Spleen (tissue), 11 donors: ENCODE measurements at regions not wholly inside any gene's neighbourhood (a gene's known extent, or its start where the extent isn't known, plus 50 kb on each side); places are given as distances from the start of the nearest gene placed in this dataset.

Experiments
- DNase-seq: peaks from one replicate; pipeline ENCODE4 v3.0.0-alpha.2; 2020
- H3K27ac ChIP-seq, 8 donors: fragments of 200-600 bp; sonication (generic) in 7 of 8; 1 replicate in 4 of 8; 2 replicates in 4 of 8; pipeline versions ENCODE4 v1.5.0 to v1.8.0; 2016 to 2021; ENCODE audit warnings: inconsistent platforms in 4 of 8, mild to moderate bottlenecking in 4 of 8, moderate library complexity in 1 of 8
- H3K27me3 ChIP-seq, 7 donors: fragments of 200-600 bp; sonication (generic) in 6 of 7; replicated peaks in 1 of 7; 1 replicate in 4 of 7; 2 replicates in 3 of 7; pipeline versions ENCODE4 v1.5.0 to v1.8.0; 2016 to 2021; ENCODE audit warnings: inconsistent platforms in 3 of 7, mild to moderate bottlenecking in 1 of 7
- H3K36me3 ChIP-seq, 6 donors: fragments of 200-600 bp; sonication (generic) in 5 of 6; 1 replicate in 4 of 6; 2 replicates in 2 of 6; pipeline versions ENCODE4 v1.5.0 to v1.8.0; 2016 to 2021; ENCODE audit warnings: inconsistent platforms in 2 of 6
- H3K4me1 ChIP-seq, 6 donors: fragments of 200-600 bp; sonication (generic) in 5 of 6; 1 replicate in 3 of 6; 2 replicates in 3 of 6; pipeline versions ENCODE4 v1.5.0 to v1.8.0; 2016 to 2021; ENCODE audit warnings: inconsistent platforms in 3 of 6
- H3K4me3 ChIP-seq, 8 donors: fragments of 200-600 bp; sonication (generic) in 7 of 8; 1 replicate in 4 of 8; 2 replicates in 4 of 8; pipeline versions ENCODE4 v1.5.0 to v1.8.0; 2016 to 2021; ENCODE audit warnings: inconsistent platforms in 4 of 8, mild to moderate bottlenecking in 4 of 8, moderate library complexity in 2 of 8
- H3K9me3 ChIP-seq, 8 donors: fragments of 200-600 bp; sonication (generic) in 7 of 8; 1 replicate in 4 of 8; 2 replicates in 4 of 8; pipeline versions ENCODE4 v1.5.0 to v1.8.0; 2016 to 2021; ENCODE audit warnings: inconsistent platforms in 4 of 8
- POLR2A ChIP-seq, 3 donors: fragments of 450-650 bp; IDR thresholded peaks; one replicate each; pipeline ENCODE4 v1.5.1; 2017; ENCODE audit warnings: antibody characterized with exemption in 3 of 3, mild to moderate bottlenecking in 1 of 3
- POLR2AphosphoS5 ChIP-seq, 3 donors: sonication (generic); formaldehyde crosslinking; IDR thresholded peaks; one replicate each; pipeline ENCODE4 v1.5.1; 2017; ENCODE audit warnings: antibody characterized with exemption in 3 of 3
- WGBS, 5 donors: extraction: QIAGEN DNeasy Blood & Tissue Kit in 3 of 5; methylation state at CpG; one replicate each; pipeline versions ENCODE4 v1.1.5 to v1.1.7; 2013 to 2018; 5-methylcytosine and 5-hydroxymethylcytosine counted together
- intact Hi-C: fragments of 100-400 bp; cut with DNase I; formaldehyde crosslinking; loops from one replicate; pipeline ENCODE4 v1.15.0; 2023; ENCODE audit warnings: low total_unique reads
- TF ChIP-seq, protein P1 (sequence below), 11 experiments: fragments of 200-600 bp in 7 of 11; fragments of 450-650 bp in 4 of 11; sonication (generic) in 4 of 11; IDR thresholded peaks in 8 of 11; conservative IDR thresholded peaks in 3 of 11; 1 replicate in 7 of 11; 2 replicates in 4 of 11; pipeline versions ENCODE4 v1.4.0 to v1.8.0; 2016 to 2021; ENCODE audit warnings: antibody characterized with exemption in 11 of 11, inconsistent platforms in 4 of 11, mild to moderate bottlenecking in 1 of 11
- donor health status: healthy with polysubstance abuse.
- donor health status: DM: no; HTN: no; CAD: no; lungs with moderate emphysema.
- donor health status: DM: no; HTN: no; CAD: no.
- donor health status: Bipolar disorder and iron deficiency.
- donor health status: healthy.
- donor health status: DM: no; HTN: no; CAD: no.
- donor health status: DM: yes; HTN: yes; CAD: no.

DNA sequence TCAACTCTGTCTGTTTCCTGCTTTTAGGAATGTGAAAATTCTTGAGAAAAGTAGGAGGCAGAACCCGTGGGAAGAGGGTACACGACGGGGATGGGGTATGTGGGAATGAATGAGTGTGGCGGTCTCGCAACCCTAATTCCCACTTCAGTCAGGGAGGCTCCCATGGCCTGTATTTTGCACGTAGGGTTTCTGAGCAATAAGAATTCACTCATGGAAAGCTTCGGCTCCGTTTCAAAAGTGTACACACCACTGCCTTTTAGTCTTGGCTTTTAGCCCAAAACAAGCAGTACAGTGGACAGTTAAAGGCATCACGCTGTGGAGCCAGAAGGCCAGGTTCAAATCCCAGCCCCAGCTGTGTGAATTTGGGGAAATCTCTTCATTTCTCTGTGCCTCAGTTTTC, 116.7 kb downstream of the MN1 start:
- 62 to 83% (median 74%) methylated on average over 9 of the region's 9 CpGs for WGBS, 5 donors
- DNase-seq, result no peak
- H3K27ac ChIP-seq, result no peak overlapping the region

DNA sequence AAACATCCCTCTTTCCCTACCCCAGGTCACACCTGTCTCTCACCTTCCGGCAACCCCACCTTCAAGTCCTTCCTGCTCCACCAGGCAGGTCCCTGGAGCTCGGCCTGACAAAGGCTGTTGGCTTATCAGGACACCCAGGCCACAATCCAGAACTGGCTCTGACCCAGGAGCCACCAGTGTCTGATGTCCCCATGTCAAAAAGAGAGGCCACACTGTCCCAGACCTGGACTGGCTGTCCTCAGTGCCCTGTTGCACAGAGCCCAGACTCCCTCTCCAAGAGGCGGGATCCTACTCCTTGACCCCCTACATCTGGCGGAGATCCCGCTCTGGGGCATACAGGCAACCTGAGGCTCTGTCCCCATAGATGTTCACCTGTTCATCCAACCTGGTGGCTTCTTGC, 116.0 kb downstream of the MN1 start:
- Histone ChIP-seq H3K27ac (no peak overlapping the region), H3K4me1 (peaks cover 0 to 5% (median 0%) of the 10 kb centered on the region in 6 donors), H3K27me3 (no peaks in the 10 kb centered on the region), H3K9me3 (peaks cover 0 to 15% (median 0%) of the 10 kb centered on the region in 8 donors), H3K36me3 (no peaks in the 10 kb centered on the region), H3K4me3 (no peak overlapping the region)
- intact Hi-C loops, result no loop called here
- DNase-seq, result no peak
- TF ChIP-seq, protein P1, sequence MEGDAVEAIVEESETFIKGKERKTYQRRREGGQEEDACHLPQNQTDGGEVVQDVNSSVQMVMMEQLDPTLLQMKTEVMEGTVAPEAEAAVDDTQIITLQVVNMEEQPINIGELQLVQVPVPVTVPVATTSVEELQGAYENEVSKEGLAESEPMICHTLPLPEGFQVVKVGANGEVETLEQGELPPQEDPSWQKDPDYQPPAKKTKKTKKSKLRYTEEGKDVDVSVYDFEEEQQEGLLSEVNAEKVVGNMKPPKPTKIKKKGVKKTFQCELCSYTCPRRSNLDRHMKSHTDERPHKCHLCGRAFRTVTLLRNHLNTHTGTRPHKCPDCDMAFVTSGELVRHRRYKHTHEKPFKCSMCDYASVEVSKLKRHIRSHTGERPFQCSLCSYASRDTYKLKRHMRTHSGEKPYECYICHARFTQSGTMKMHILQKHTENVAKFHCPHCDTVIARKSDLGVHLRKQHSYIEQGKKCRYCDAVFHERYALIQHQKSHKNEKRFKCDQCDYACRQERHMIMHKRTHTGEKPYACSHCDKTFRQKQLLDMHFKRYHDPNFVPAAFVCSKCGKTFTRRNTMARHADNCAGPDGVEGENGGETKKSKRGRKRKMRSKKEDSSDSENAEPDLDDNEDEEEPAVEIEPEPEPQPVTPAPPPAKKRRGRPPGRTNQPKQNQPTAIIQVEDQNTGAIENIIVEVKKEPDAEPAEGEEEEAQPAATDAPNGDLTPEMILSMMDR (IDR thresholded peaks at IDR 0.05 in 8 of 11, conservative IDR thresholded peaks at IDR 0.05 in 3 of 11), result no peak
- TF ChIP-seq POLR2A (IDR thresholded peaks at IDR 0.05) (no peak), POLR2AphosphoS5 (IDR thresholded peaks at IDR 0.05) (no peak)
- WGBS, 5 donors, result 85 to 95% (median 88%) methylated on average over 5 of the region's 5 CpGs

More for the DNA sequence above, 116.7 kb downstream of the MN1 start:
- Histone ChIP-seq H3K4me1 (peaks cover 0 to 5% (median 0%) of the 10 kb centered on the region in 6 donors), H3K36me3 (no peaks in the 10 kb centered on the region), H3K27me3 (no peaks in the 10 kb centered on the region), H3K9me3 (peaks cover 0 to 15% (median 0%) of the 10 kb centered on the region in 8 donors), H3K4me3 (no peak overlapping the region)
- intact Hi-C loops, result no loop called here
- TF ChIP-seq POLR2A (IDR thresholded peaks at IDR 0.05) (no peak), POLR2AphosphoS5 (IDR thresholded peaks at IDR 0.05) (no peak)
- TF ChIP-seq, protein P1 (IDR thresholded peaks at IDR 0.05 in 8 of 11, conservative IDR thresholded peaks at IDR 0.05 in 3 of 11), result no peak

DNA sequence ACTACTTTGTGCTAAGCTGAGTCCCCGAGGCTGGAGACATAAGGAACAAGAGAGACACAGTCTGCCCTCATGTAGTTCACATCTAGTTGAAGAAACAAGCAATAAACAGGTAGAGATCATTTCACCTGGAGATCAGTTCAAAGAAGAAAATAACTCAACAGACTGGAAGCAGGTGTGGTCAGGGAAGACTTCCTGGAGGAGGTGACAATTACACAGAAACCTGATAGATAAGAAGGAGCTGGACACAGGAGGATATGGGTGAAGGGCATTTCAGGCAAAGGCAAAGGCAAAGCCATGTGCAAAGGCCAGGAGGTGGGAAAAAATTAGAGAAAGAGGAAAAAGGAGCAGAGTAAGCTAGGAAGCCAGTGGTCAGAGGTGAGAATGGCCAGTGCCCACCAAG, 115.6 kb downstream of the MN1 start:
- no peaks in the 10 kb centered on the region for H3K36me3 ChIP-seq
- WGBS, 5 donors, result 67 to 89% (median 81%) methylated on average over 1 of the region's 1 CpG
- peaks cover 0 to 5% (median 0%) of the 10 kb centered on the region in 6 donors for H3K4me1 ChIP-seq
- no peak overlapping the region for H3K27ac ChIP-seq
- intact Hi-C loops, result no loop called here
- TF ChIP-seq, protein P1 (IDR thresholded peaks at IDR 0.05 in 8 of 11, conservative IDR thresholded peaks at IDR 0.05 in 3 of 11), result no peak
- TF ChIP-seq POLR2AphosphoS5 (IDR thresholded peaks at IDR 0.05) (no peak), POLR2A (IDR thresholded peaks at IDR 0.05) (no peak)
- peaks cover 0 to 15% (median 0%) of the 10 kb centered on the region in 8 donors for H3K9me3 ChIP-seq
- H3K4me3 ChIP-seq, result no peak overlapping the region
- H3K27me3 ChIP-seq, result no peaks in the 10 kb centered on the region
- no peak for DNase-seq

DNA sequence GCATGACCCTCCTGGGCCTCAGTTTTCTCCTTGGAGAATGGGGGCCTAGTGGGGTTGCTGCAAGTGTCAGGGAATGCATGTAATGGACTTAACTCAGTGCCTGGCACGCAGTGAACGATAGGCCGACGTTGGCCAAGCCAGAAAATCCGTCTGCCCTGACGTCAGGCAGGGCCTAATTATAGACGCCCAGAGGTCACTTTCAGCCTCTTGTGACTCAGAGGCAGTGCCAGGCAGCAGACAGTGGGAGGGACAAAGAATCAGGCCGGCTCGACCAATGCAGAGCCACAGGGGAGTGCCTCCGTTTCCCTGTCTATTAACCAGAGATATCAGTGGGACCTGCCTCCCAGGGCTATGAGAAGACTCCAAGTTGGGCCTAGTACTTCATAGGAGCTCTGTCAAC, 115.0 kb downstream of the MN1 start:
- H3K9me3 ChIP-seq, result peaks cover 0 to 15% (median 0%) of the 10 kb centered on the region in 8 donors
- DNase-seq, result no peak
- H3K4me1 ChIP-seq, result peaks cover 0 to 5% (median 0%) of the 10 kb centered on the region in 6 donors
- WGBS, 5 donors, result 44 to 78% (median 67%) methylated on average over 9 to 10 of the region's 10 CpGs
- no peak for TF ChIP-seq POLR2A (IDR thresholded peaks at IDR 0.05)
- peak in 1 of 3 donors; percentile 16 for TF ChIP-seq POLR2AphosphoS5 (IDR thresholded peaks at IDR 0.05)
- intact Hi-C loops, result no loop called here
- H3K27ac ChIP-seq, result peak overlapping the region in 1 of 8 donors; percentile 11
- H3K27me3 ChIP-seq, result no peaks in the 10 kb centered on the region
- no peak overlapping the region for H3K4me3 ChIP-seq
- no peaks in the 10 kb centered on the region for H3K36me3 ChIP-seq
